BJ (cell line): ENCODE measurements at regions not wholly inside any gene's neighbourhood (a gene's known extent, or its start where the extent isn't known, plus 50 kb on each side); places are given as distances from the start of the nearest gene placed in this dataset.
A peak's percentile ranks its signal among the peaks of the same experiment; 100 is the strongest.

Experiments used
- CTCF ChIA-PET: fragments of 350-600 bp; formaldehyde crosslinking; extraction: SDS; loops from one replicate; lab custom pipeline; 2021; ENCODE audit warnings: antibody characterized with exemption, inconsistent platforms; lab: Yijun Ruan, JAX
- POLR2A ChIA-PET: fragments of 300-600 bp; sonication (Branson Sonifier 250); formaldehyde crosslinking; extraction: SDS; loops from one replicate; lab custom pipeline; 2021; ENCODE audit warnings: antibody characterized with exemption; lab: Charles Lee
- DNase-seq: peaks from one replicate; pipeline ENCODE4 v3.0.0-alpha.2; 2011; ENCODE audit warnings: low read depth
- H3K27me3 ChIP-seq: 2 replicates; pipeline ENCODE4 v1.6.0; 2011; ENCODE audit warnings: low read length; ENCODE audit not compliant: control insufficient read depth, insufficient read depth
- H3K36me3 ChIP-seq: 2 replicates; pipeline ENCODE4 v1.5.1; 2011; ENCODE audit warnings: low read length; ENCODE audit not compliant: control insufficient read depth, insufficient read depth
- H3K4me3 ChIP-seq: 2 replicates; pipeline ENCODE4 v1.5.1; 2011; ENCODE audit warnings: low read depth, mild to moderate bottlenecking, control low read depth, low read length
- CTCF ChIP-seq: IDR thresholded peaks from 2 replicates; pipeline ENCODE4 v1.5.1; 2011; ENCODE audit warnings: low read depth, mild to moderate bottlenecking, control low read depth, inconsistent platforms, low read length, moderate library complexity; ENCODE audit not compliant: insufficient read depth

GRCh38 chr11:31874631-31875191 lies 63.6 kb upstream of the PAX6 start:
- ChIA-PET CTCF (no interaction called here), POLR2A (no interaction called here)
- Histone ChIP-seq H3K36me3 (no peaks in the 10 kb centered on the region), H3K27me3 (0 out of 2 replicates have a peak, but pooled peaks cover 2% of the 10 kb centered on the region), H3K4me3 (no peak overlapping the region)
- DNase-seq, result no peak
- TF ChIP-seq CTCF, result no peak

DNA sequence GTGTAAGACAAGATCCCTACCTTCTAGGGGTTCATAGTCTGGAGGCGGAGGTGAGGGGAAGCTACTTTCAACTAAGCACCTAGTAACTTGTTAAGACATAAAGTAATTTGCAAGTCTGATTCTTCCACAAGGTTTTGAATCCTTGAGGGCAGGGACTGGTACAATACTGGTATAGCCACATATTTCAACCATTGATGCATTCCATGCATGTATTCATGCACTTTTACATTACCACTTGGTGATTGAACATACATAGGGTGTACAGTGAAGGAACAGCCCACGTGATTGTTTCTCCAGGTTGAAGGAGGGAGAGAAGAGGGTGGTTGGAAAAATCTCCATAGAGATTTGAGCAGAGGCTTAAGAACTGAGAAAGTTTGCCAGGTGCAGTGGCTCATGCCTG lies 62.0 kb upstream of the PAX6 start:
- DNase-seq, result no peak
- Histone ChIP-seq H3K27me3 (0 out of 2 replicates have a peak, but pooled peaks cover 2% of the 10 kb centered on the region), H3K4me3 (no peak overlapping the region), H3K36me3 (no peaks in the 10 kb centered on the region)
- no peak for TF ChIP-seq CTCF
- ChIA-PET CTCF (no interaction called here), POLR2A (no interaction called here)

GRCh38 chr11:31872076-31872443 lies 60.9 kb upstream of the PAX6 start:
- DNase-seq, result no peak
- H3K4me3 ChIP-seq, result no peak overlapping the region
- H3K27me3 ChIP-seq, result 0 out of 2 replicates have a peak, but pooled peaks cover 2% of the 10 kb centered on the region
- ChIA-PET POLR2A (no interaction called here), CTCF (interaction anchor here (1.1 to 2.7 kb wide), 4 partner anchors 384 to 636 kb away, joined by 3 to 11 read pairs (median 8); no protein-coding TSS in a partner anchor)
- no peaks in the 10 kb centered on the region for H3K36me3 ChIP-seq
- TF ChIP-seq CTCF, result no peak

GRCh38 chr11:31871310-31872075 lies 60.4 kb upstream of the PAX6 start:
- no peak for TF ChIP-seq CTCF
- no peak for DNase-seq
- Histone ChIP-seq H3K4me3 (no peak overlapping the region), H3K27me3 (0 out of 2 replicates have a peak, but pooled peaks cover 2% of the 10 kb centered on the region), H3K36me3 (no peaks in the 10 kb centered on the region)
- CTCF ChIA-PET, result interaction anchor here (1.0 to 2.7 kb wide), 7 partner anchors 8 to 635 kb away, joined by 3 to 11 read pairs (median 5); no protein-coding TSS in a partner anchor
- POLR2A ChIA-PET, result no interaction called here

DNA sequence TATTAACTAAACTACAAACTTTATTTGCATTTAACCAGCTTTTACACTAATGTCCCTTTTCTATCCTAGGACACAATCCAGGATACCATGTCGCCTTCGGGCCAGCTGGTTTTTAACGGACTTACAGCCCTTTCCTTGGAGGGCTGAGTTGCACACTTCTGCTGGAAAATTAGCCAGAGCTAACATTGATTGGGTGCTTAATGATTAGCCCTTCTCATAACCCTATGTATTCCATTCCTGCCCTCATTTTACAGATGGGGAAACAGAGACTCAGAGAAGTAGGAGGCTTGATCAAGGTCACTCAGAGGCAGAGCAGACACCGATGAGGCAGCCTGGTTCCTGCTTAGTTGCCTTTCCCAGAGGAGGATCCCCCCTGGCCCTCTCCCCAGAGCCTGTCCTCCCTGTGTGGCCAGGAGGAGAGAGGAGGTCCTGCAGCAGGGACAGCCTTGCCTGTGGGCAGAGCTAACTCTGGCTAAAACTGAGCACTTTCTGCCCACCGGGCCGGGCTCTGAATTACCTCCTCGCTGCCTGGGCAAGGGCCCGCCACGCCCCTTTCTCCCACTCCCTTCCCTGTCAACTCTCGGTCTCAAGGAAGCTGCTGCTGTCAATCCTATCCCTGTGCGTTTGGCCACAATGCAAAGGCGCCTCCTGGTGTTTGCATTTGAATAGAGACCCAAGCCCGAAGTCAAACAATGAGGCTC lies 59.6 kb upstream of the PAX6 start:
- Histone ChIP-seq H3K27me3 (0 out of 2 replicates have a peak, but pooled peaks cover 2% of the 10 kb centered on the region), H3K4me3 (no peak overlapping the region), H3K36me3 (no peaks in the 10 kb centered on the region)
- DNase-seq, result no peak
- TF ChIP-seq CTCF, result peak; percentile 61
- ChIA-PET POLR2A (no interaction called here), CTCF (interaction anchor here (1.0 to 2.7 kb wide), 8 partner anchors 8 to 634 kb away, joined by 3 to 13 read pairs (median 4); no protein-coding TSS in a partner anchor)
